Loucy (cell line): ENCODE measurements at regions not wholly inside any gene's neighbourhood (a gene's known extent, or its start where the extent isn't known, plus 50 kb on each side); places are given as distances from the start of the nearest gene placed in this dataset.

Experiments
- CTCF ChIP-seq: fragments of 200-600 bp; sonication (generic); conservative IDR thresholded peaks from 2 replicates; pipeline ENCODE4 v1.5.1; 2014; ENCODE audit warnings: mild to moderate bottlenecking, antibody characterized with exemption, low read length
- EZH2phosphoT487 ChIP-seq: fragments of 200-600 bp; IDR thresholded peaks from 2 replicates; pipeline ENCODE4 v1.6.1; 2018; ENCODE audit warnings: antibody characterized with exemption, mild to moderate bottlenecking, moderate library complexity, borderline replicate concordance

- TF ChIP-seq CTCF (no peak), EZH2phosphoT487 (no peak)
Measured at GRCh38 chr10:89929282-89930026, 228.1 kb downstream of the KIF20B start.
